ENCODE measurements at regions not wholly inside any gene's neighbourhood (a gene's known extent, or its start where the extent isn't known, plus 50 kb on each side); places are given as distances from the start of the nearest gene placed in this dataset.
"Not testable (repeated sequence)": the region's sequence is repeated elsewhere in the genome, so short reads cannot be mapped to it uniquely, and the experiment has no call there.

DNA sequence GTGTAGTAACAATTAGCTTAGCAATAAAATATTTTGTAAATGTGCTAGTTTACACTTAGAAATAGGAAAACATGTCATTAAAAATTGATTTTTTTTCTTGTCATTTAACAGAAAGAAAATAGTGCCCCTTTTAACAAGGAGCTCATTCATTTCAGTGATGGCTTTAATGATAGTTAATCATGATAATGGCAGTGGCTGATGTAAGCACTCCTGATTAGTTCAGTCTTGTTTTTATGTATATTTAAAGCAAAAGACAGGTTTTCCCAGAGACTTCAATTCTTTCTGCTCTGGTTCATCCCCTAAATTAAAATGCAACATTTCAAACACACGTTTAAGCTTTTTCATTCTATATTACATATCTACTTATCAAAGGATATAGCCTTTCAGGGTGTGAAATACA lies 1039.5 kb upstream of the PCDH7 start:
- DNase-seq (ENCODE audit: extremely low spot score, insufficient read length, low read depth) (no peak), FAIRE-seq (no peak)

DNA sequence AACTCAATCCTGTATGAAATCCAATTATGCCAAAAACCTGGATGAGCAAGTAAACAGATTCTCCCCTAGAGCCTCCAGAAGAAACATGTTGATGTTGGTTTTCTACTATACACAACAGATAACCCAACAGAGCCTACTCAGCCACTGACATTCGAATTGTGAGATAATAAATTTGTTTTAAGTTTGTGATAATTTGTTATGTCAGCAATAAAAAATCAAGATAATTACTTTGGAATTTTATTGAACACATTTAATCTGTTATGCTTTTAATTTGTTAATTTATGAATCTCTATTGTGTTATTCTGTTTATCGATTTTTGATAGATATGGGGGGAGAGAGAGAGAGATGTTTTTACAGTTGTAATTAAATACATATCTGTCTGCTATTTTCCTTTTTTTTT lies 1016.1 kb upstream of the PCDH7 start:
- FAIRE-seq = no peak

DNA sequence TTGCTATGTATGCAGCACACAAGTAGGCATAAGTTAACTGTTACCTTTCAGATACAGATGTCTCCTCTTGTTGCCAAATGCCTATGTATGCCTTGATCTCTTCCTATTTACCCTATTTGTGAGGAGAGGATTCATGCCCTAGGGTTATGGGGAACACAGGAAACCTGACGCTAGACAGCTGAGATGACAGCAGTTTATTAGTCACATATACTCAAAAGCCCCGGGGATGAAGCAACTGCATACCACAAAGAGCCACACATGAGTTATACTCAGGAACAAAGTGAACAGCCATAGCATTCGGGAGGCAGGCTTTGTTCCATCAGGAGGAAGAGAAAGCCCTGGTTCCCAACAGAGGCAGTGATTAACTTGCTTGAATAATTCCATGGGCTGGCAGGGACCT lies 1011.7 kb upstream of the PCDH7 start:
- FAIRE-seq (no peak), DNase-seq (ENCODE audit: extremely low spot score, insufficient read length, low read depth) (no peak)

More for the DNA sequence above, 1016.1 kb upstream of the PCDH7 start:
- no peak for DNase-seq (ENCODE audit: extremely low spot score, insufficient read length, low read depth)

DNA sequence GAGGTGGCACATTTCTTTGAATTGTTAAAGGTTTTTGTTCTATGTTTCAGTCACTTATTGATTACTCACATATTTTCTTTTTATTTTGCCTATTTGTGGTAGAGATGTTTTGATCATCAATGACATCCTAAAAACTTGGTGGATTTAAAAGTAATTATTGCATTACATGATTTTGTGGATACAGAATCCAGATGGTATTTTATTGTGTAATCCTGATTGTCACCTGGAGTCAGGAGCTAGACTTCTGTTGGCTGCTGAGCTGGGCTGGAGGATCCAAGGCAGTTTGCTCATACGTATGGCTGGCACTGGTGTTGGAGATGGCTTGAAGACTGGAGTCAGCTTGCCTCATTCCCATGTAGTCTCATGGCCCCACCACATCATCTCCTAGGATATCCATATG lies 1009.6 kb upstream of the PCDH7 start:
- FAIRE-seq (no peak), DNase-seq (ENCODE audit: extremely low spot score, insufficient read length, low read depth) (no peak)

DNA sequence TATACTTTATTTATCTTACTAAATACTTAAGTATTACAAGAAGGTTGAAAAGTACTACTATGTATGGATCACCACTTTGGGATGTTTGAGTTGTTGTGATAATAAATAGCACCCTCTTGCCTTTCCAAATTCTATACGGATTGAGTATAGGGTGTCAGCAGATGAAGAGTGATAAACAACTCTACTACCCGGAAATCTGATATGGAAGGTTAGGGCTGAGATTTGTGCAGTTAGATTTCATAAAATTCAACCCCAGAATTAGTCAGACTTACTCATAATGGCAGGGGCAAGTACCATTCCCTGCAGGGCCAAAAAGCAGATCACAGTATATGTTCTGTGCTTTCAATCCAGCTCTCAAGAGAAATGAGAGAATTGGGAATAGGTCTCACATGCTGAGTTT lies 1008.9 kb upstream of the PCDH7 start:
- no peak for DNase-seq (ENCODE audit: extremely low spot score, insufficient read length, low read depth)
- FAIRE-seq = no peak

DNA sequence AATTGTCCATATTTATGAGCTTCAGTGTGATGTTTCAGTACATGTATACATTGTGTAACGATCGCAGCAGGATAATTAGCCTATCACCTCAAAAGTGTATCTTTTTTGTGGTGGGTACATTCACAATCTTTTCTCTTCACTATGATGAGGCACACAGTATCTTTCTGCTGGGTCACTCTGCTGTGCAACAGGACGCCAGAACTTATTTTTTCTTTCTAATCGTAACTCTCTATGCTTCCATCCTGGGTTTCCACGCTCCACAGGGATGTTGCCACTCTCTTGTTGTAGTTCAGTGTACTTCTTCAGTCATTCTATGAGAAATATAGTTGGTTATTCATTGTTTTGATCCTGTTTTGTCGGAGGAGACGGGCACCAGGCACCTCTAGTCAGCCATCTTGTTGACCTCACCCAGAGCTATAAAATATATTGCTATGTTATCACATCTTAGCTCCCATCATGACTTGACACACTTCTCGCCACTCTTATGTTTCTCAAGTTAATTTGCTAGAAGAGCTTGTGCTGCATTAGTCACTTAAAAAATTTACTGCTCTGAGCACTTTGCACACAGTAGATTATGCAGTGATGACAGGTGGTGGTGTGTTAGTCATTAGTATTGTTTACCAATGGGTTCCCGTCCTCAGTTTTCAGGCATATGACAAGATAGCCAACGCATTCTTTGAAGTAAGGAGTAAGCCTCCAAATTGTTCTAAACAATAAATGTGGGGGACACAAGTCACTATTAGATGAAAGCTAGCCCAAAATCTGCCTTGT lies 1002.7 kb upstream of the PCDH7 start:
- FAIRE-seq (no peak), DNase-seq (ENCODE audit: extremely low spot score, insufficient read length, low read depth) (no peak)

DNA sequence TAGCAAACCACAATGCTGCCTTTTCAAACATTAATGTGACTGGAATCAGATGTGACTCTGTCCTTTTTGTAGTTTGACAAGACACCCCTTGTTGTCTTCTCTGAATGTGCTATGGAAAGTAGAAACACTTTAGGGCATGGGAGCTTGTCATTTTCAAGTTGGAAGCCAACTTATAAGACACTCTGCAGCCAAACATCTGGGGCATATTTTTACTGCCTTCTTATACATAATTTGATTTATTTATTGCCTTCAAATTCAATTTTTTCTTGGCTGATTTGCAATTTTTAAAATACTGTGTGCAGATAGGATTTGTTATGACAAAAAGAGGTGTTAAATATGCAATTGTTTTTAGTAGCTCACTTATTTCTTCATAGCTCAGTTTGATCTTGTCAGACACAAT lies 1002.0 kb upstream of the PCDH7 start:
- no peak for DNase-seq (ENCODE audit: extremely low spot score, insufficient read length, low read depth)
- no peak for FAIRE-seq

DNA sequence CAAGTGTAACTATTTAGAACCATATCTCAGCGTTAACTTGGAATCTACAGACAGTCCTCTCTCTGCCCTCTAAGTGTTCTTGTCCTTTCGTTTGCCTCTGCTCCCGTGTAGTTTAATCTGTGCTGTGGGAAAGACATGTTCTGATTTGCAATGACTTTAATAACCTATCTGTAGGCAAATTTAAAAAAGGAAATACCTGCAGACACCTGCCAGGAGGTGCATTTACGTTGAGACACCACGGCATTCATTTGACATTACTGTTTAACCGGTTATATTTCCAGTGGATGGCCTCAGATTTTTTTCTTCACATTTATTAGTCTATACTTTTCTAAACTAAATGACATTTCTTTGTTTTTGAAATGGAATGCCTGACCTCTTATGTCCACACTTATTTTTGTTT lies 997.9 kb upstream of the PCDH7 start:
- FAIRE-seq (no peak), DNase-seq (ENCODE audit: extremely low spot score, insufficient read length, low read depth) (no peak)

DNA sequence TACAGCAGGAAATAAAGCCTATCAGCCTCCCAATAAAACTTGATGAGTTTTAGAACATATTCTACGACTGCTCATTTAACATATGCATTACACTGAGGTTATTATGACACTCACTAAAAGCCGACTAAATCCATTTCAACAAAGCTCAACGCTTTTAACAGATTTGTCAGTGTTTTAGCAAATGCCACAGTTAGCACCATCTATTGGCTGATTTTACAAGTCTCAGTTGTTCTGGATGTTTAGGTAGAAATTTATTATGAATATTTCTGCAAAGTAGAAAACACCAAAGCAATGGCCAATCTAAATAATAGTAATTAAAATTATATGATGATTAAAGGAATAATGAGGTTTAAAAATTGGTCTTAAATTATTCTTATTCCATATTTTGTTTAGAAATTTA lies 993.2 kb upstream of the PCDH7 start:
- no peak for FAIRE-seq

DNA sequence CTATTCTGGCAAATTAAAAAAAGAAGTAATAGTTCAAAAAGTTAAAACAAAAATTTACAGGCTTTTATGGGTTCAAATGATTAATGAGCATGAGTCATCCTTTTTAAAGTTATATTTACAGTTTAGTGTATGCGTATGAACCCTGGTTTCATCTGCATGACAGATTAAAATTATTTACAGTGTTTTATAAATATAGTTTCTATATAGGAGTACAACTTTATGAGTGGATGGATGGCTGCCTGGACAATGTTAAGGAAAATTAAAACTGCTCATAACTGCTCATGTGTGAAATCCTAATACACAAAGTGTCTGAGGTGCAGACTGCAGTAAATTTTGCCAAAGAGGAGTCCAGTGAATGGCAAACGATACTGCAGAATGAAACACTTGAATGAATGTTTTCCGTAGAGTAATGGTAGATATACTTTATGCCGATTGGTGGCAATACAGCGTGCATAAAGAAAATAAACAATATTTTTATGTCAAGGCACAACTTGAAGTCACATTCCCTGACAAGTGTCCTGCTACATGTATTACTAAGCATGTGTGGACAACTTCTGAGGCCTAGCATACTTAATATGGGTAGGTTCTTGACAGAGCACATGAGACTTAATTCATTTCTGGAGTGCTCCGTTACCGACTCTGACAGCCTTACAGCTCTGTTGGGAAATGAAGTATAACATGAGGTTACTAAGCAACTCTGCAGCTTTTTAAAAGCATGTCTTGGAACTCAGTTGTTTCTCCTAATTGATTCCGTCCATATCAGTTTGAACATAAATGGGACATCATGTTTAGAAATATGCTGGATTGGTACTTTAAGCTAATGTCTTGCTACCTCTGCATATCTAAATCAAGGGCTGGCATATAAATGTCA lies 985.6 kb upstream of the PCDH7 start:
- DNase-seq (ENCODE audit: extremely low spot score, insufficient read length, low read depth) (no peak), FAIRE-seq (no peak)

More for the DNA sequence above, 993.2 kb upstream of the PCDH7 start:
- DNase-seq (ENCODE audit: extremely low spot score, insufficient read length, low read depth) = no peak

DNA sequence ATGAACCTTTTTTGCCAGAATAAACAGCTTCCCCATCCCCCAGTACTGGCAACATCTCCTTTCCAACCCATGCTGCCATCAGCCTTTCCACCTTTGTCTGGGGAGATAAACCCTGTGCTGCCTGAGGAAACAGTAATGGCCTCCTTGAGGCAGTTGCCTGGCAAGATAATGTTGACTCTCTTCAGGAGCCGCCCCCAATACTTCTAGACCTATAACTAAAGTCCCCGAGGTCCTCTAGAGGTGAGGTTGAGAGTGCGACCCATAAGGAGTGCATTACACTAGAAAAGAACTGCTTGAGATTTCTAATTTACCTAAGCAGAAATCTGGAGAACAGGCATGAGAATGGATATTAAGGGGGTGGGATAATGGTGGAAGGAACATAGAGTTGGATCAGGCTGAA lies 963.2 kb upstream of the PCDH7 start:
- no peak for FAIRE-seq
- no peak for DNase-seq (ENCODE audit: extremely low spot score, insufficient read length, low read depth)

DNA sequence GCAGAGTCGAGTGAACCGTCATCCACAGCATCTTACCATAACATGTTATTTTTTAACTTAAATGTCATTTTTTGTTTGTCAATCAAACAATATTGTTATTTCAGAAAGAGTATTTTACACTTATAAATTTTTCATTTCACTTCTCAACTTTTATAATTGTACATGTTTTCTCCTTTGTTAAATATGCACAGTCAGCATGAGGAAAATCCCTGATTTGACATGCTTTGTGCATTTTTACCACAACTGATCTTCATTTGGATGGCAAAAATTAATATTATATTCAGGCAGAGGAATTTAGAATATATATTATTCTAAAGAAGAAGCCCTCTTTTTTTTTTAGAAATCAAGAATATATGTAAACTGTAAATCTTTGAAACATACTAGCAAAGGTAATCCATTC lies 958.0 kb upstream of the PCDH7 start:
- no peak for FAIRE-seq

DNA sequence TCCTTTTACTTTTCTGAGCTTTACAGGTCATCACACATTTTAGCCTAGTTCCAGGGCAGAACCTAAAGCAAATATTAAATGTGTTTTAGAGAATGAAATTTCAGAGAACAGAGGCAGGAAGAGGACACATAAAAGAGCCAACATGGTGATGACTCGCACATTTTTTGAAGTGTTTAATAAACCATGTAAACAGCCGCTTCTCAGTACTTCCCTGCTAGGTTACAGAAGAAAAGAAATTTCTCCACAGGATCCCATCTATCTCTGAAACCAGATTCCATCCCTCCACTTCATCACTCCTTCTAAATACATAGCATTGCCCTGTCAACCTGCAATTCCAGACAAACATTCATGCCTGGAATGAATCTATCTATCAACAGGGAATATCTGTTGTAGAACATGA lies 949.5 kb upstream of the PCDH7 start:
- FAIRE-seq = no peak
- DNase-seq (ENCODE audit: extremely low spot score, insufficient read length, low read depth) = no peak

More for the DNA sequence above, 958.0 kb upstream of the PCDH7 start:
- no peak for DNase-seq (ENCODE audit: extremely low spot score, insufficient read length, low read depth)

DNA sequence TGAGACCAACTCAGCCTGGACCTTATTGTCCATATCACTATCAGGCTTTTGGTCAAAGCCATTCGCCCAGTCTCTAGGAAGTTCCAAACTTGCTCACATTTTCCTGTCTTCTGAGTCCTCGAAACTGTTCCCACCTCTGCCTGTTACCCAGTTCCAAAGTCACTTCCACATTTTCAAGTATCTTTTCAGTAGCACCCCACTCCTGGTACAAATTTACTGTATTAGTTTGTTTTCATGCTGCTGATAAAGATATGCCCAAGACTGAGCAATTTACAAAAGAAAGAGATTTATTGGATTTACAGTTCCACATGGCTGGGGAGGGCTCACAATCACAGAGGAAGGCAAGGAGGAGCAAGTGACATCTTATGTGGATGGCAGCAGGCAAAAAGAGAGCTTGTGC lies 932.0 kb upstream of the PCDH7 start:
- FAIRE-seq = not testable (repeated sequence)

DNA sequence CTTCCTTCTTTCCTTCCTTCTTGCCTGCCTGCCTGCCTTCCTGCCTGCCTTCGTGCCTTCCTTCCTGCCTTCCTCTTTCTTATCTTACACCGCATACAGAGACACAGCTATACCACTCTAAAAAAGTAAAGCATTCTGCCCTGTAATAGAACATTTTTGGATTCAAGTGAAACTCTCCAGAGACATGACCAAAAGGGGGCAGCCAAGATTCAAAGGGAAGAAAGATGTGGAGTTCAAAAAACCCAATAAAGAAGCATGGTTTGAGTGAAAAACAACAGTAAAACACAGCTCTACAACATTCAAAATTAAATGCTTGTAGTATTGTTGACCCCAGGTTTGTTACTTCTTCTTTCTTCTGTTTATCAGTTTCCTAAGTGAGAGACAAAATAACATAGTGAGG lies 914.9 kb upstream of the PCDH7 start:
- no peak for DNase-seq (ENCODE audit: extremely low spot score, insufficient read length, low read depth)
- FAIRE-seq = no peak

More for the DNA sequence above, 932.0 kb upstream of the PCDH7 start:
- DNase-seq (ENCODE audit: extremely low spot score, insufficient read length, low read depth) = not testable (repeated sequence)

DNA sequence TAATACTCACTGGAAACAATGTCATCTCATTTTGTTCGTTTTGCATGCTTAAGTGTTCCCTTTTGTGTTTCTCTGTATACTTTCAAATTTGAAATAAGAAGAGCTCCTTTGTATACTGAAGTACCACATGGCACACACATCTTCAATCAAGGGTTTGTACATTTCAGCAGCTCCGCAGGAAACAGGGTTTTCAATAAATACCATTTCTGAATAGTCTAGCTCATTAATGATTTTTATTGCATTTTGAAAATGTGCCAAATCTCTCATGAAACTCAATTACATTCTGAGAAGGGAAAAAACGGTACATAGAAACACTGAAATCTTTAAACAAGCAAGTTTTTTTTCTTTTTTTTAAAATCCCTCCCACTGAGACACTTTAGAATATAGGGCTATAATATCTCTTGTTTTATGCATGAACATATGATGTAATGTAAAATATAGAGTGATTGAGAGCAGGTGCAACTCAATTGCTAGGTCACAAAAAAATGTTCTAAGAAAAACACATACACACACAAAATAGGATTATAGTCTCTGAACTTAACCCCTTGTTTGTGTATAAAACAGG lies 914.2 kb upstream of the PCDH7 start:
- DNase-seq (ENCODE audit: extremely low spot score, insufficient read length, low read depth) (no peak), FAIRE-seq (no peak)

DNA sequence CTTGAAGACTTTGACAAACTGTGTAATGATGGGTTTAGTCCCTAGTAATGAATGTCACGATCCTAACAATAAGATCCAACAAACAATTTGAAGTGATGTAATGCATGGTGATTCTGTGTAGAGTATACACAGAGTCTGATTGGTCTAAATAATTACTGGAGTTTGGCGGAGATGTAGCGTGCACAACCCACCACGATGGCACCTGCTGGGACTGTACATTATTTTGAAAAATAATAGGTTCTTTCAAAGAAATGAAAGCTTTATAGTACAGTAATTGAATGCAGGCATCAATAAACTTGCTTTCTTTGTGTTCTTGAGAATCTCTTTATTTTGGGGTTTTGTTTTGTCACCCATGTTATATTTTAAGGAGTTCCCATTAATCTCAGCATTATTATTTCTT lies 902.2 kb upstream of the PCDH7 start:
- DNase-seq (ENCODE audit: extremely low spot score, insufficient read length, low read depth) (no peak), FAIRE-seq (no peak)

DNA sequence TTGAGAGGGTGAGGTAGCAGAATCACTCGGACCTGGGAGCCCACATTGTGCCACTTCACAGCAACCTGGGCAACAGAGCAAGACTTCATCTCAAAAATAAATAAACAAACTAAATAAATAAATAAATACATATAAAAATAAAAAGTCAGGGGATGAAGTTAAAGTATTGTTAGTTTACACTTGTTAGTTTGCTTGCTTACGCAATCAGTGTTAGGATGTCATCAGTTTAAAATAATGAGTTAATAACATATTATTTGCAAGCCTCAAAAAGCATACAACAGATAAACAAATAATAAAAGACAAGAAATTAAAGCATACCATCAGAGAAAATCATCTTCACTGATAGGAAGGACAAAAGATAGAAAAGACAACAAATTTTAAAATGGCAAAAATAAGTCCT lies 891.1 kb upstream of the PCDH7 start:
- no peak for DNase-seq (ENCODE audit: extremely low spot score, insufficient read length, low read depth)
- FAIRE-seq = no peak

DNA sequence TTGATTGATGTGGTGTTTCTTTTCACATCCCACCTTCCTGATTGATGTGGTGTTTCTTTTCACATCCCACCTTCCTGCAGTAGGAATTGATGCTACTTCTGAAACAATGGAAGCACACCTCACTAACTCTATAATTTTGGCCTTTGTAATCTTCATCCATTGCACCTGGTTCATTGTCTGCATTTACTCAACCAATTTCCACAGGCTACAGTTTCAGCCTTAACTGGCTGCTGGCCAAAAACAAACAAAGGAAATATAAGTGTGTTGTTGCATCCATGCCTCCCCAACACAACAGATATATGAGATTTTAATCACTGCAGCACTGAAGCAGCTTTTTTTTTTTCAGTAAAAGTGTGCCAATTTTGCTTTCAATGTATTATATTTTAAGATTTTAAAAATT lies 867.6 kb upstream of the PCDH7 start:
- FAIRE-seq = no peak

DNA sequence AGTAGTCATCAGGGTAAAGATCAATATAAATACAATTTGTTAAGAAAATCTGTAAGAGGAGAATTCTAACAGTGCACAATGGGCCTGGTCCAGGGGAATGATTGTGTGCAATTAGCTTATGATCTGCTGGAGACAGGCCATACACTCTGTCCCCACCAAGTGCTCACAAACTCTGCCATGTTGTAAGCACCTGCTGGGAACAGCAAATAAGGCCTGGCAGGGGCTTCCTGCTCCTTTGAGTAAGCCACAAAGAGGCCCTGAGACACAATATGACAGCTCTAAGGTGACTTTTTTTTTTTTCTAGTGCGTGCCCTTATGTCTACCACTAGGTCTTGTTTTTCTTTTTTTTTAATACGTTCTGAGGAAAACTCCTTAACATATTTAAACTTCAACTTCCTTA lies 866.3 kb upstream of the PCDH7 start:
- FAIRE-seq (no peak), DNase-seq (ENCODE audit: extremely low spot score, insufficient read length, low read depth) (no peak)

More for the DNA sequence above, 867.6 kb upstream of the PCDH7 start:
- no peak for DNase-seq (ENCODE audit: extremely low spot score, insufficient read length, low read depth)

DNA sequence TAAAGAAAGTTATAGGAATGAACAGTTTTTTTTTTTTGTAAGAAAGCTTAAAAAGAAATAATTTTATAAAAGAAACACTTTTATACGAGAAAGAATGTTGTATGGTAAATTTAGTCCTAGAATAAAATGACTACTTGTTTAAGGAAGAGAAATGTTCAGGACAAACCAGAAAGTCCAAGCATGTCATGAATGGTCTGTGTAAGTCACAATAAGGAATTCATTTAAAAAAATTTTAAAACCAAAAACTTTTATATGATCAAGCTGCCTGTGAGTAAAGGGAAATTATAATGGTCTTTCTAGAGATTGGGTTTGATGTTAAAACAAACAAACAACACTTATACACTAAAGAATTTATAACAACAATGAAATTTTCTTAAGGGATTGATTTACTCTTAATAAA lies 858.9 kb upstream of the PCDH7 start:
- DNase-seq (ENCODE audit: extremely low spot score, insufficient read length, low read depth) = no peak
- FAIRE-seq = no peak
